DOHH2 (cell line): ENCODE measurements at regions not wholly inside any gene's neighbourhood (a gene's known extent, or its start where the extent isn't known, plus 50 kb on each side); places are given as distances from the start of the nearest gene placed in this dataset.

ENCODE experiments used
- CTCF ChIP-seq: fragments of 200-600 bp; sonication (generic); IDR thresholded peaks from one replicate; pipeline ENCODE4 v1.5.1; 2014; ENCODE audit warnings: antibody characterized with exemption, mild to moderate bottlenecking, low read depth, low read length; ENCODE audit not compliant: poor library complexity, severe bottlenecking
- EZH2phosphoT487 ChIP-seq: fragments of 200-600 bp; sonication (generic); IDR thresholded peaks from 2 replicates; pipeline ENCODE4 v1.6.1; 2017; ENCODE audit warnings: borderline replicate concordance, mild to moderate bottlenecking, antibody characterized with exemption, low read length, moderate library complexity, mixed read lengths

GRCh38 chr9:7639471-7639870 is 160.1 kb downstream of the DMAC1 start:
- no peak for TF ChIP-seq CTCF
- no peak for TF ChIP-seq EZH2phosphoT487
